ENCODE measurements at regions not wholly inside any gene's neighbourhood (a gene's known extent, or its start where the extent isn't known, plus 50 kb on each side); places are given as distances from the start of the nearest gene placed in this dataset.

DNA sequence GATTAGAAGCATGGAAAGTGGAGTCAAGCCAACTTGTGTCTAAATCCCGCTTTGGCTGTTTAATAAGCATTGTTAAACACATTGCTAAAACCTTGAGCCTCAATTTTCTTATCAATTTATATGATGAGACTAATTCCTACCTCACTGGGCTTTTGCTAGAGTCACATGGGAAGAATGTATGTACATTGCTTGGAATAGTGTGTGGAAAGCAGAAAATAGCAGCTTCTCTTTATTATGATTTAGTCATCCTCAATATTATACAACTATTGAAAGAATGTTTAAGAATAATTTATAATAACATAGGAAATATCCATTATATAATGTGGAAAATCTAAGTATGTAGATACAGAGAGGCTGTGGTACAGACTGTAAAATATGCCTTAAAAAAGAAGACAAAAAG lies 313.0 kb upstream of the CDYL start:
- no peak for TF ChIP-seq CTCF (conservative IDR thresholded peaks at IDR 0.05 in 1 of 2, IDR thresholded peaks at IDR 0.05 in 1 of 2; ENCODE audit: extremely low read depth in 1 of 2, insufficient read depth in 1 of 2, low read depth in 1 of 2, low read length in 2 of 2)
- no peak for TF ChIP-seq EZH2 (IDR thresholded peaks at IDR 0.05; ENCODE audit: borderline replicate concordance, low read length)
